Sigmoid colon (tissue), 6 donors: ENCODE measurements at regions not wholly inside any gene's neighbourhood (a gene's known extent, or its start where the extent isn't known, plus 50 kb on each side); places are given as distances from the start of the nearest gene placed in this dataset.

Experiments used
- DNase-seq: peaks from one replicate; pipeline ENCODE4 v3.0.0-alpha.2; 2019
- H3K27ac ChIP-seq, 4 donors: fragments of 200-600 bp; sonication (generic); one replicate each; pipeline ENCODE4 v1.5.1; 2016 to 2019; ENCODE audit warnings: mild to moderate bottlenecking in 1 of 4
- H3K27me3 ChIP-seq, 3 donors: fragments of 200-600 bp; sonication (generic); one replicate each; pipeline ENCODE4 v1.5.1; 2019; ENCODE audit warnings: mild to moderate bottlenecking in 1 of 3
- H3K36me3 ChIP-seq, 4 donors: fragments of 200-600 bp; sonication (generic); one replicate each; pipeline ENCODE4 v1.5.1; 2016 to 2019
- H3K4me1 ChIP-seq, 4 donors: fragments of 200-600 bp; sonication (generic); one replicate each; pipeline ENCODE4 v1.5.1; 2017 to 2019
- H3K4me3 ChIP-seq, 4 donors: fragments of 200-600 bp; sonication (generic); one replicate each; pipeline ENCODE4 v1.5.1; 2017 to 2019; ENCODE audit warnings: mild to moderate bottlenecking in 2 of 4, moderate library complexity in 1 of 4
- H3K9me3 ChIP-seq, 4 donors: fragments of 200-600 bp in 3 of 4; sonication (generic) in 3 of 4; one replicate each; pipeline versions ENCODE4 v1.5.1 to v1.6.1; 2013 to 2019
- CTCF ChIP-seq, 4 experiments: fragments of 450-650 bp in 3 of 4; fragments of 200-600 bp in 1 of 4; IDR thresholded peaks; one replicate each; pipeline ENCODE4 v1.5.1; 2016 to 2019; ENCODE audit warnings: antibody characterized with exemption in 4 of 4, mild to moderate bottlenecking in 3 of 4, moderate library complexity in 2 of 4
- EP300 ChIP-seq, 4 donors: sonication (generic); formaldehyde crosslinking; IDR thresholded peaks; one replicate each; pipeline ENCODE4 v1.6.1; 2017; ENCODE audit warnings: antibody characterized with exemption in 4 of 4
- POLR2A ChIP-seq, 2 donors: fragments of 450-650 bp; IDR thresholded peaks; one replicate each; pipeline ENCODE4 v1.6.1; 2016; ENCODE audit warnings: antibody characterized with exemption in 2 of 2, mild to moderate bottlenecking in 2 of 2, moderate library complexity in 2 of 2
- POLR2AphosphoS5 ChIP-seq, 4 donors: sonication (generic); formaldehyde crosslinking; IDR thresholded peaks; one replicate each; pipeline ENCODE4 v1.6.1; 2017; ENCODE audit warnings: antibody characterized with exemption in 4 of 4
- WGBS, 2 donors: extraction: QIAGEN DNeasy Blood & Tissue Kit; methylation state at CpG; one replicate each; pipeline ENCODE4 v1.1.7; 2013; 5-methylcytosine and 5-hydroxymethylcytosine counted together
- intact Hi-C: fragments of 100-400 bp; cut with DNase I; formaldehyde crosslinking; loops from one replicate; pipeline ENCODE4 v1.15.1; 2023
- donor health status: healthy with polysubstance abuse.
- donor health status: healthy.

GRCh38 chr7:54255242-54255641, 286.9 kb upstream of the VSTM2A start:
- peaks cover 0 to 4% (median 0%) of the 10 kb centered on the region in 4 donors for H3K4me1 ChIP-seq
- 68 to 77% methylated on average over 1 of the region's 1 CpG for WGBS, 2 donors
- H3K9me3 ChIP-seq, result peaks cover 0 to 4% (median 0%) of the 10 kb centered on the region in 4 donors
- no peaks in the 10 kb centered on the region for H3K36me3 ChIP-seq
- H3K27me3 ChIP-seq, result no peaks in the 10 kb centered on the region
- intact Hi-C loops, result no loop called here
- H3K4me3 ChIP-seq, result no peak overlapping the region
- TF ChIP-seq POLR2A (IDR thresholded peaks at IDR 0.05) (no peak), EP300 (IDR thresholded peaks at IDR 0.05) (no peak), CTCF (IDR thresholded peaks at IDR 0.05) (no peak), POLR2AphosphoS5 (IDR thresholded peaks at IDR 0.05) (no peak)
- no peak overlapping the region for H3K27ac ChIP-seq
- no peak for DNase-seq

DNA sequence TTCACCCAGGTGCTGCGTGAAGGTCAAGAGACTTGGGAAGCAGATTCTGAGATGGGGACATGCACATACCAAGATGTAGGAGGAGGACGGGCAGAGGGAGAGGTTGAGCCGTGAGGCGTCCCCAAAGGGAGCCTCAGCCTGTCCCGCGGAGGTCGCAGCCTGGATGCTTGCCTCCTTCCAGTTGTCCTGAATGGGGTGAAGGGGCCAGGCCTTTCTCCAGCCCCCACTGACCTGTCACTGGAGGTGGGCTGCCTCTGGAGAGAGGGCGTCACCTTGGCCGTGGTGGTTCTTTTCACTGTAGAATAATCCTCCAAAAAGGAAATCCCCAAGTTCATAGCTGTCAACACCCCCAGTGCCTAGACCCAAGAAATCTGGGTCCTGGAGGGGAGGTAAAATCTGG, 283.0 kb upstream of the VSTM2A start:
- TF ChIP-seq POLR2AphosphoS5 (IDR thresholded peaks at IDR 0.05), result no peak
- no peak for TF ChIP-seq EP300 (IDR thresholded peaks at IDR 0.05)
- TF ChIP-seq POLR2A (IDR thresholded peaks at IDR 0.05), result no peak
- no peak for TF ChIP-seq CTCF (IDR thresholded peaks at IDR 0.05)
- H3K36me3 ChIP-seq, result no peaks in the 10 kb centered on the region
- no peak overlapping the region for H3K4me3 ChIP-seq
- H3K27ac ChIP-seq, result no peak overlapping the region
- H3K9me3 ChIP-seq, result peaks cover 0 to 4% (median 0%) of the 10 kb centered on the region in 4 donors
- H3K27me3 ChIP-seq, result no peaks in the 10 kb centered on the region
- intact Hi-C loops, result no loop called here
- no peaks in the 10 kb centered on the region for H3K4me1 ChIP-seq
- 87 to 96% methylated on average over 9 of the region's 9 CpGs for WGBS, 2 donors
- DNase-seq, result no peak

DNA sequence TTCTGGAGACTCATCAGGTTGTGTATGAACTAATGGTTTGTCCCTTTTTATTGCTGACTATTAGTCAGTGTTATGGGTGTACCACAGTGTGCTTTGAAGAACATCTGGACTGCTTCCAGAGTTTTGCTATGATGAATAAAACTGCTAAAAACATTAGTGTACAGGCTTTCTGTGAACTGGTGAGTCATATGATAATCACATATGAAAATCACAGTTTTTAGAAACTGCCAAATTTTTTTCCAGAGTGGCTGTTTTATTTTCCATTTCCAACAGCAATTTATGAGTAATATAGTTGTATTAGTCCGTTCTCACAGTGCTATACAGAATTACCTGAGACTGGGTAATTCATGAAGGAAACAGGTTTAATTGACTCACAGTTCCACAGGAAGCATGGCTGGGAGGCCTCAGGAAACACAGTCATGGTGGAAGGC, 281.2 kb upstream of the VSTM2A start:
- WGBS, 2 donors, result 67 to 70% methylated on average over 1 of the region's 1 CpG
- Histone ChIP-seq H3K27ac (no peak overlapping the region), H3K27me3 (no peaks in the 10 kb centered on the region), H3K9me3 (peaks cover 0 to 1% (median 0%) of the 10 kb centered on the region in 4 donors), H3K4me1 (no peaks in the 10 kb centered on the region), H3K36me3 (no peaks in the 10 kb centered on the region), H3K4me3 (no peak overlapping the region)
- TF ChIP-seq EP300 (IDR thresholded peaks at IDR 0.05) (no peak), POLR2AphosphoS5 (IDR thresholded peaks at IDR 0.05) (no peak), CTCF (IDR thresholded peaks at IDR 0.05) (no peak), POLR2A (IDR thresholded peaks at IDR 0.05) (no peak)
- intact Hi-C loops, result no loop called here
- DNase-seq, result no peak

DNA sequence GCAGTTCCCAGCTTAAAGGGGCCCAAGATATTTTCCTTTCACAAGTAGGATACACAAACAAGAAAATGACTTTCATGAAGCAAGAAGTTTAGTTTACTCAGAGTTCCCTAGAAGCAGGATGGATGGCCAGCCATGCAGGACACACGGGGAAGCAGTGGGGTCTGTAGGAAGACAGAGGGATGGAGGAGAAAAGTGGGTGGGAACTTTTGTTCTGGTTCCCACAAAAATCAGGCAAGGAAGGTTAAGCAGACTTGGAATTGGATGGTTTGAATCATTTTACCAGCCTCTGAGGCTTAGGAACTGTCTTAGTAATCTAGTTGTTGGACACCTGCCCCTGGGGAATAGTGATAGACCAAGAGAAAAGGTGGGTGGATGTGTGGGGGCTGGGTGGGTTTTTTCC, 263.3 kb upstream of the VSTM2A start:
- Histone ChIP-seq H3K9me3 (peaks cover 0 to 8% (median 2%) of the 10 kb centered on the region in 4 donors), H3K36me3 (no peaks in the 10 kb centered on the region), H3K4me1 (peaks cover 0 to 10% (median 0%) of the 10 kb centered on the region in 4 donors), H3K27me3 (no peaks in the 10 kb centered on the region), H3K27ac (no peak overlapping the region), H3K4me3 (no peak overlapping the region)
- TF ChIP-seq POLR2A (IDR thresholded peaks at IDR 0.05), result no peak
- TF ChIP-seq CTCF (IDR thresholded peaks at IDR 0.05), result no peak
- TF ChIP-seq EP300 (IDR thresholded peaks at IDR 0.05), result no peak
- TF ChIP-seq POLR2AphosphoS5 (IDR thresholded peaks at IDR 0.05), result no peak
- intact Hi-C loops, result no loop called here
- DNase-seq, result no peak
- WGBS, 2 donors, result 42 to 80% methylated on average over 1 of the region's 1 CpG
